K562 (cell line): ENCODE measurements at regions not wholly inside any gene's neighbourhood (a gene's known extent, or its start where the extent isn't known, plus 50 kb on each side); places are given as distances from the start of the nearest gene placed in this dataset.

Experiments used
- ATAC-seq: fragments of 200-7000 bp; cut with Tn5 transposase; 3 replicates; pipeline ENCODE4 v1.9.1; 2020; ENCODE audit warnings: moderate library complexity
- BruUV-seq: library from RNA; stranded (reverse); fragments of 400-500 nt; replicated peaks from 2 replicates; lab custom pipeline; 2021; lab: Mats Ljungman, UMichigan
- CTCF ChIA-PET: fragments of 300-600 bp; formaldehyde crosslinking; extraction: SDS; loops from one replicate; lab custom pipeline; 2021; ENCODE audit warnings: low intra/inter-chr PET ratio; lab: Yijun Ruan, JAX
- POLR2A ChIA-PET: fragments of 300-600, 350-650 bp; sonication (Branson Sonifier 250); formaldehyde crosslinking; extraction: SDS; loops from one replicate; lab custom pipeline; 2021; ENCODE audit warnings: antibody characterized with exemption, inconsistent platforms; lab: Yijun Ruan, JAX
- DNase-seq, 4 experiments: peaks; one replicate each; pipeline versions ENCODE4 v3.0.0 to v3.0.0-alpha.2; 2011 to 2018; ENCODE audit warnings: low spot score in 3 of 4, mixed read lengths in 3 of 4; ENCODE audit errors: extremely low read depth in 1 of 4
- FAIRE-seq: peaks from 2 replicates; lab custom pipeline; 2011; peaks lifted over from hg19 to GRCh38; lab: Jason Lieb, UNC
- H2AFZ ChIP-seq: 2 replicates; pipeline ENCODE4 v1.6.0; 2011; ENCODE audit warnings: low read depth, low read length, control low read depth, inconsistent platforms
- H3K27ac ChIP-seq: fragments of 200-600 bp; 3 replicates; pipeline ENCODE4 v1.8.0; 2011; ENCODE audit warnings: low read depth, mild to moderate bottlenecking, control low read depth, inconsistent platforms, low read length, moderate library complexity, mixed read lengths; ENCODE audit errors: extremely low read depth
- H3K27me3 ChIP-seq, 2 experiments: fragments of 300-600 bp in 1 of 2; 2 replicates in 1 of 2; 3 replicates in 1 of 2; pipeline versions ENCODE4 v1.6.0 to v1.8.0; 2011; ENCODE audit warnings: inconsistent platforms in 2 of 2, low read length in 2 of 2, mild to moderate bottlenecking in 1 of 2, mixed read lengths in 1 of 2, moderate library complexity in 1 of 2; ENCODE audit not compliant: control insufficient read depth in 2 of 2, insufficient read depth in 2 of 2
- H3K36me3 ChIP-seq: fragments of 300-600 bp; 3 replicates; pipeline ENCODE4 v1.8.0; 2011; ENCODE audit warnings: mild to moderate bottlenecking, low read length, inconsistent platforms; ENCODE audit not compliant: control insufficient read depth, insufficient read depth
- H3K4me1 ChIP-seq, 2 experiments: fragments of 200-600 bp in 1 of 2; replicated peaks in 1 of 2; 2 replicates in 1 of 2; 3 replicates in 1 of 2; pipeline versions ENCODE4 v1.5.1 to v1.8.0; 2011; ENCODE audit warnings: inconsistent platforms in 2 of 2, low read length in 2 of 2, mild to moderate bottlenecking in 1 of 2, mixed read lengths in 1 of 2, moderate library complexity in 1 of 2; ENCODE audit not compliant: control insufficient read depth in 2 of 2, insufficient read depth in 2 of 2
- H3K4me2 ChIP-seq: 2 replicates; pipeline ENCODE4 v1.6.1; 2011; ENCODE audit warnings: low read length, control low read depth, inconsistent platforms, mixed read lengths; ENCODE audit not compliant: insufficient read depth
- H3K4me3 ChIP-seq: fragments of 200-600 bp; sonication (generic), shearing (Covaris generic); 2 replicates; pipeline ENCODE4 v1.5.1; 2016; ENCODE audit warnings: control low read depth, inconsistent platforms
- H3K79me2 ChIP-seq: fragments of 200-600 bp; 3 replicates; pipeline ENCODE4 v1.8.0; 2011; ENCODE audit warnings: low read length, inconsistent platforms; ENCODE audit not compliant: control insufficient read depth, insufficient read depth
- H3K9ac ChIP-seq, 2 experiments: 2 replicates each; pipeline versions ENCODE4 v1.6.0 to v1.6.1; 2011; ENCODE audit warnings: low read depth in 2 of 2, low read length in 2 of 2, control low read depth in 1 of 2, inconsistent platforms in 1 of 2, mild to moderate bottlenecking in 1 of 2, mixed read lengths in 1 of 2; ENCODE audit not compliant: insufficient read depth in 1 of 2
- H3K9me1 ChIP-seq: one replicate; pipeline ENCODE4 v1.6.0; 2011; ENCODE audit warnings: inconsistent platforms, mild to moderate bottlenecking, low read length, moderate library complexity; ENCODE audit not compliant: control insufficient read depth, insufficient read depth
- H3K9me3 ChIP-seq: replicated peaks from 2 replicates; pipeline ENCODE4 v1.5.1; 2011; ENCODE audit warnings: low read depth, low read length, inconsistent platforms; ENCODE audit not compliant: control insufficient read depth, insufficient read depth
- H4K20me1 ChIP-seq: replicated peaks from 2 replicates; pipeline ENCODE4 v1.6.1; 2011; ENCODE audit warnings: low read length, inconsistent platforms, mixed read lengths; ENCODE audit not compliant: control insufficient read depth, insufficient read depth
- ADNP ChIP-seq: fragments of 200-800 bp; sonication (Bioruptor generic); IDR thresholded peaks from 2 replicates; pipeline ENCODE4 v1.6.1; 2016; ENCODE audit warnings: missing genetic modification characterization, missing compliant biosample characterization
- CC2D1A ChIP-seq: fragments of 450-650 bp; IDR thresholded peaks from 2 replicates; pipeline ENCODE4 v1.6.1; 2017; ENCODE audit warnings: mild to moderate bottlenecking
- FOSL1 ChIP-seq: fragments of 200-800 bp; sonication (Bioruptor generic); conservative IDR thresholded peaks from 2 replicates; pipeline ENCODE4 v1.6.1; 2016; ENCODE audit warnings: missing genetic modification characterization, missing compliant biosample characterization
- KAT7 ChIP-seq: sonication (generic); formaldehyde crosslinking; IDR thresholded peaks from 2 replicates; pipeline ENCODE4 v1.8.0; 2022; ENCODE audit warnings: missing genetic modification reagents, mild to moderate bottlenecking, borderline replicate concordance
- MTA1 ChIP-seq: fragments of 450-650 bp; IDR thresholded peaks from 2 replicates; pipeline ENCODE4 v1.6.1; 2017; ENCODE audit warnings: borderline replicate concordance
- PHB2 ChIP-seq: fragments of 450-650 bp; IDR thresholded peaks from 2 replicates; pipeline ENCODE4 v1.6.1; 2017; ENCODE audit warnings: low read depth
- RBM17 ChIP-seq: fragments of 200-400 bp; formaldehyde crosslinking; IDR thresholded peaks from 2 replicates; pipeline ENCODE4 v1.6.1; 2017; ENCODE audit warnings: low read depth, mild to moderate bottlenecking, low read length, borderline replicate concordance
- SIN3A ChIP-seq, 2 experiments: fragments of 150-350 bp in 1 of 2; IDR thresholded peaks; 2 replicates each; pipeline ENCODE4 v1.6.1; 2011 to 2016; ENCODE audit warnings: borderline replicate concordance in 2 of 2, low read depth in 2 of 2, low read length in 2 of 2, mild to moderate bottlenecking in 2 of 2, moderate library complexity in 2 of 2; ENCODE audit not compliant: control insufficient read depth in 1 of 2
- TAF7 ChIP-seq: fragments of 450-650 bp; IDR thresholded peaks from 2 replicates; pipeline ENCODE4 v1.6.1; 2016; ENCODE audit warnings: missing genetic modification characterization, missing compliant biosample characterization
- ZC3H8 ChIP-seq: fragments of 450-650 bp; IDR thresholded peaks from 2 replicates; pipeline ENCODE4 v1.6.1; 2017
- ZFP30 ChIP-seq: fragments of 250-450 bp; sonication (Bioruptor Pico); IDR thresholded peaks from 2 replicates; pipeline ENCODE4 v1.8.0; 2022; ENCODE audit warnings: moderate library complexity, mild to moderate bottlenecking, inconsistent platforms, borderline replicate concordance
- ZNF24 ChIP-seq: fragments of 450-650 bp; IDR thresholded peaks from 2 replicates; pipeline ENCODE4 v1.6.1; 2016
- ZNF318 ChIP-seq, 2 experiments: fragments of 450-650 bp; IDR thresholded peaks; 2 replicates each; pipeline ENCODE4 v1.6.1; 2016; ENCODE audit warnings: mild to moderate bottlenecking in 2 of 2, borderline replicate concordance in 1 of 2, low read depth in 1 of 2, moderate library complexity in 1 of 2
- ZNF445 ChIP-seq: fragments of 250-450 bp; sonication (Bioruptor Pico); IDR thresholded peaks from 2 replicates; pipeline ENCODE4 v1.4.0; 2020; ENCODE audit warnings: low read depth, mild to moderate bottlenecking, moderate library complexity
- WGBS: fragments of 100-300 bp; shearing (Covaris generic); methylation state at CpG from one replicate; pipeline ENCODE4 v1.1.6; 2016; ENCODE audit warnings: low coverage, mixed read lengths; ENCODE audit not compliant: insufficient coverage; ENCODE audit errors: missing lambda C conversion rate; 5-methylcytosine and 5-hydroxymethylcytosine counted together
- in situ Hi-C: fragments of 300-500 bp; cut with MboI; formaldehyde crosslinking; loops from 4 replicates; pipeline ENCODE4 v1.15.0; 2018; ENCODE audit warnings: inconsistent platforms, mixed read lengths
- intact Hi-C: fragments of 100-400 bp; cut with micrococcal nuclease; formaldehyde crosslinking; loops from 2 replicates; pipeline ENCODE4 v1.14.2; 2022

GRCh38 chr1:30562559-30562958 is 160.8 kb downstream of the MATN1 start (continued):
- TF ChIP-seq MTA1 = no peak
- no peak for TF ChIP-seq ZC3H8

DNA sequence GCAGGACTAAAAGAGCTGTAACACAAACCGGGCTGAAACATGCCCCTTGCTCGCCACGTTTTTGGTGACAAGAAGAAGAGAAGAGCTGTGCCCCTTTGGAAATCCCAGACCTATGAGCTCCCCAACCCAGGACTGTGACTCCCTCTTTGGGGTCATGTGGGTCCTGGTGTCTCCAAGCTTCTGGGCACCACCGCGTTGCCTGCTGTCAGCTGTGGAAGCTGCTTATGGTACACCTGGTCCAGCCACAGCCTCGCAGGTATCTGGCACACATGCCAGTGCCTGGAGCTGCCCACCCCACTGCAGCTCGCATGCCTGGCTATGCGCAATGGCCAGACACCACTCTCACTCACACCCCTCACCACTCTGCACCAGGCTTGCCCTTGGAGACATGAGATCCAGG is 171.8 kb downstream of the MATN1 start:
- 0% methylated on average over 8 of the region's 8 CpGs for WGBS
- Histone ChIP-seq H3K79me2 (no peaks in the 10 kb centered on the region), H4K20me1 (no peaks in the 10 kb centered on the region), H3K9me3 (no peaks in the 10 kb centered on the region), H3K9ac (no peak overlapping the region), H3K27ac (no peak overlapping the region), H3K9me1 (no peaks in the 10 kb centered on the region), H3K4me2 (no peak overlapping the region), H3K4me1 (no peaks in the 10 kb centered on the region), H3K36me3 (no peaks in the 10 kb centered on the region), H3K4me3 (no peak overlapping the region), H2AFZ (no peak overlapping the region), H3K27me3 (no peaks in the 10 kb centered on the region)
- ChIA-PET POLR2A (interaction anchor here (0.7 kb wide), 1 partner anchor 77 kb away, joined by 3 read pairs; no protein-coding TSS in a partner anchor), CTCF (no interaction called here)
- BruUV-seq = no TSS peak
- intact Hi-C loops (no loop called here), in situ Hi-C loops (no loop called here)
- ATAC-seq = no peak
- FAIRE-seq = no peak
- DNase-seq = no peak
- TF ChIP-seq SIN3A (IDR thresholded peaks at IDR 0.05; ENCODE audit: borderline replicate concordance in 2 of 2, control insufficient read depth in 1 of 2, low read depth in 2 of 2, low read length in 2 of 2) (no peak), ADNP (tag) (no peak), TAF7 (tag) (no peak), ZNF318 (IDR thresholded peaks at IDR 0.05; ENCODE audit: borderline replicate concordance in 1 of 2, low read depth in 1 of 2) (no peak), FOSL1 (tag) (no peak), KAT7 (CRISPR knock-in tag) (no peak), PHB2 (no peak), ZNF24 (no peak), CC2D1A (no peak), ZFP30 (CRISPR knock-in tag) (no peak), ZNF445 (no peak), RBM17 (no peak)
